ENCODE measurements at regions not wholly inside any gene's neighbourhood (a gene's known extent, or its start where the extent isn't known, plus 50 kb on each side); places are given as distances from the start of the nearest gene placed in this dataset.

GRCh38 chr1:215418876-215419447 lies 148.1 kb upstream of the KCTD3 start:
- DNase-seq (no peak), ATAC-seq (no peak)
- H3K9me3 ChIP-seq, result no peaks in the 10 kb centered on the region
- no peaks in the 10 kb centered on the region for H3K36me3 ChIP-seq
- 40 to 43% methylated on average over 2 of the region's 2 CpGs for WGBS, 2 donors
- intact Hi-C loops (cut with DNase I), result no loop called here
- no peak overlapping the region for H3K4me3 ChIP-seq
- peak overlapping the region in 1 of 10 donors; percentile 21 for H3K27ac ChIP-seq
- H3K4me1 ChIP-seq, result peaks cover 0 to 13% (median 0%) of the 10 kb centered on the region in 9 donors
- no peaks in the 10 kb centered on the region for H3K27me3 ChIP-seq
- no peak for TF ChIP-seq CTCF (IDR thresholded peaks at IDR 0.05)

GRCh38 chr1:215421744-215422143 lies 145.4 kb upstream of the KCTD3 start:
- no peak overlapping the region for H3K4me3 ChIP-seq

DNA sequence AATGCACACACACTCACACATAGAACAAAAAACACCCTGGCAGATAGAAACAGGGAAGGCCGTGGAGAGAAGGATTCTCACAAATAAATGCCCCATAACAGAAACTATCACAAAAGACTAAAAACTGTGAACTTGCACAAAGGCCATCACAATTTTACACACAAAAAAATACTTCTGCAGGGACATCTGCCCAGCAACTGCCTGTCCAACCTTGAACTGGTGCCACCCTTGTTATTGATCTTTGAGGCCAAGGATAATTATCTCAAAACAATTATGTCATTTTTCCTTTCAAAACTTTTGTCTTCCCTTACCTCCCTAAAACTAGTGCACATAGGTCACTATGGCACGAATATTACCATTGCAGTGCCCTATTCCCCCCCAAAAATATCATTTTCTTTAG lies 143.8 kb upstream of the KCTD3 start:
- peaks cover 0 to 25% (median 4%) of the 10 kb centered on the region in 11 donors for H3K9me3 ChIP-seq
- no peak overlapping the region for H3K4me3 ChIP-seq
- peaks cover 0 to 12% (median 0%) of the 10 kb centered on the region in 9 donors for H3K4me1 ChIP-seq
- DNase-seq (no peak), ATAC-seq (no peak)
- no peaks in the 10 kb centered on the region for H3K27me3 ChIP-seq
- TF ChIP-seq CTCF (IDR thresholded peaks at IDR 0.05), result no peak
- H3K36me3 ChIP-seq, result no peaks in the 10 kb centered on the region
- WGBS, 2 donors, result 70 to 79% methylated on average over 2 of the region's 2 CpGs
- intact Hi-C loops (cut with DNase I), result no loop called here
- no peak overlapping the region for H3K27ac ChIP-seq

More at GRCh38 chr1:215421744-215422143, 145.4 kb upstream of the KCTD3 start:
- Histone ChIP-seq H3K27ac (no peak overlapping the region), H3K9me3 (peaks cover 0 to 9% (median 0%) of the 10 kb centered on the region in 11 donors), H3K4me1 (peaks cover 0 to 13% (median 0%) of the 10 kb centered on the region in 9 donors), H3K36me3 (no peaks in the 10 kb centered on the region), H3K27me3 (no peaks in the 10 kb centered on the region)
- ATAC-seq (no peak), DNase-seq (no peak)
- 94 to 96% methylated on average over 1 of the region's 1 CpG for WGBS, 2 donors
- no peak for TF ChIP-seq CTCF (IDR thresholded peaks at IDR 0.05)
- intact Hi-C loops (cut with DNase I), result no loop called here

GRCh38 chr1:215425138-215425537 lies 142.0 kb upstream of the KCTD3 start:
- Histone ChIP-seq H3K9me3 (peaks cover 0 to 28% (median 4%) of the 10 kb centered on the region in 11 donors), H3K36me3 (no peaks in the 10 kb centered on the region), H3K4me1 (no peaks in the 10 kb centered on the region), H3K4me3 (no peak overlapping the region), H3K27me3 (no peaks in the 10 kb centered on the region), H3K27ac (no peak overlapping the region)
- DNase-seq, result no peak
- ATAC-seq, result no peak
- TF ChIP-seq CTCF (IDR thresholded peaks at IDR 0.05), result no peak
- WGBS, 2 donors, result 88 to 92% methylated on average over 4 of the region's 4 CpGs
- intact Hi-C loops (cut with DNase I), result no loop called here

Data from heart right ventricle (tissue), 16 donors.